A673 (cell line): ENCODE measurements at regions not wholly inside any gene's neighbourhood (a gene's known extent, or its start where the extent isn't known, plus 50 kb on each side); places are given as distances from the start of the nearest gene placed in this dataset.
"Not testable (repeated sequence)": the region's sequence is repeated elsewhere in the genome, so short reads cannot be mapped to it uniquely, and the experiment has no call there.

Experiments used
- BruUV-seq: library from RNA; stranded (reverse); fragments of 400-500 nt; replicated peaks from 2 replicates; lab custom pipeline; 2021; lab: Mats Ljungman, UMichigan
- CTCF ChIA-PET: fragments of 300-600 bp; sonication (Branson Sonifier 250); formaldehyde crosslinking; loops from one replicate; lab custom pipeline; 2022; ENCODE audit warnings: antibody characterized with exemption; lab: Charles Lee
- POLR2A ChIA-PET: fragments of 300-600 bp; sonication (Branson Sonifier 250); formaldehyde crosslinking; loops from one replicate; lab custom pipeline; 2022; ENCODE audit warnings: antibody characterized with exemption; ENCODE audit not compliant: low non-redundant PET; lab: Charles Lee
- DNase-seq: peaks from one replicate; pipeline ENCODE4 v3.0.0-alpha.2; 2015; ENCODE audit warnings: low spot score
- H3K27ac ChIP-seq: fragments of 200-600 bp; sonication (generic); 2 replicates; pipeline ENCODE4 v1.5.1; 2016; ENCODE audit warnings: mixed run types, low read depth, mild to moderate bottlenecking, mixed read lengths, antibody characterized with exemption, low read length; ENCODE audit not compliant: poor library complexity, severe bottlenecking
- H3K27me3 ChIP-seq: fragments of 200-600 bp; sonication (generic); replicated peaks from 2 replicates; pipeline ENCODE4 v1.6.1; 2017; ENCODE audit warnings: mixed run types, low read depth, mild to moderate bottlenecking, mixed read lengths, antibody characterized with exemption, low read length; ENCODE audit not compliant: insufficient read depth, poor library complexity
- H3K36me3 ChIP-seq: fragments of 200-600 bp; sonication (generic); 2 replicates; pipeline ENCODE4 v1.6.1; 2016; ENCODE audit warnings: mixed run types, mild to moderate bottlenecking, mixed read lengths, antibody characterized with exemption, low read length; ENCODE audit not compliant: insufficient read depth, poor library complexity, severe bottlenecking
- H3K4me1 ChIP-seq: fragments of 200-600 bp; sonication (generic); 2 replicates; pipeline ENCODE4 v1.6.1; 2017; ENCODE audit warnings: mixed run types, mild to moderate bottlenecking, mixed read lengths, antibody characterized with exemption, low read length; ENCODE audit not compliant: insufficient read depth, poor library complexity, severe bottlenecking
- H3K4me3 ChIP-seq: fragments of 200-600 bp; sonication (generic); 2 replicates; pipeline ENCODE4 v1.5.1; 2016; ENCODE audit warnings: low read depth, mixed run types, mild to moderate bottlenecking, mixed read lengths, low read length; ENCODE audit not compliant: poor library complexity, severe bottlenecking
- H3K9me3 ChIP-seq: fragments of 200-600 bp; sonication (generic); 2 replicates; pipeline ENCODE4 v1.6.1; 2016; ENCODE audit warnings: mixed run types, low read depth, mild to moderate bottlenecking, mixed read lengths, antibody characterized with exemption, low read length; ENCODE audit not compliant: poor library complexity, severe bottlenecking
- CTCF ChIP-seq: fragments of 300-800, 200-600 bp; sonication (generic); conservative IDR thresholded peaks from 2 replicates; pipeline ENCODE4 v1.5.1; 2017; ENCODE audit warnings: low read depth, mild to moderate bottlenecking, antibody characterized with exemption, low read length, moderate library complexity, mixed read lengths
- EZH2 ChIP-seq: fragments of 200-600 bp; sonication (generic); IDR thresholded peaks from 2 replicates; pipeline ENCODE4 v1.6.1; 2017; ENCODE audit warnings: borderline replicate concordance, low read depth, mild to moderate bottlenecking, mixed read lengths, antibody characterized with exemption, low read length; ENCODE audit not compliant: poor library complexity, severe bottlenecking
- intact Hi-C: fragments of 100-400 bp; cut with micrococcal nuclease; formaldehyde crosslinking; loops from one replicate; pipeline ENCODE4 v1.10.0; 2022; ENCODE audit not compliant: unreplicated experiment

- intact Hi-C loops, result no loop called here
- ChIA-PET POLR2A (no interaction called here), CTCF (no interaction called here)
- no TSS peak for BruUV-seq
- no peak for DNase-seq
- Histone ChIP-seq H3K27me3 (no peaks in the 10 kb centered on the region), H3K9me3 (no peaks in the 10 kb centered on the region), H3K27ac (no peak overlapping the region), H3K4me1 (no peaks in the 10 kb centered on the region), H3K4me3 (no peak overlapping the region), H3K36me3 (no peaks in the 10 kb centered on the region)
- TF ChIP-seq EZH2 (no peak), CTCF (no peak)
Observed at GRCh38 chr6:81962198-81962597, 209.7 kb upstream of the TENT5A start.

GRCh38 chr6:81950877-81951276 lies 198.4 kb upstream of the TENT5A start:
- H3K9me3 ChIP-seq, result no peaks in the 10 kb centered on the region
- ChIA-PET POLR2A (no interaction called here), CTCF (no interaction called here)
- H3K27me3 ChIP-seq, result no peaks in the 10 kb centered on the region
- H3K4me1 ChIP-seq, result no peaks in the 10 kb centered on the region
- BruUV-seq, result no TSS peak
- intact Hi-C loops, result no loop called here
- H3K27ac ChIP-seq, result no peak overlapping the region
- no peak for DNase-seq
- H3K36me3 ChIP-seq, result no peaks in the 10 kb centered on the region
- no peak overlapping the region for H3K4me3 ChIP-seq
- TF ChIP-seq EZH2 (no peak), CTCF (no peak)

DNA sequence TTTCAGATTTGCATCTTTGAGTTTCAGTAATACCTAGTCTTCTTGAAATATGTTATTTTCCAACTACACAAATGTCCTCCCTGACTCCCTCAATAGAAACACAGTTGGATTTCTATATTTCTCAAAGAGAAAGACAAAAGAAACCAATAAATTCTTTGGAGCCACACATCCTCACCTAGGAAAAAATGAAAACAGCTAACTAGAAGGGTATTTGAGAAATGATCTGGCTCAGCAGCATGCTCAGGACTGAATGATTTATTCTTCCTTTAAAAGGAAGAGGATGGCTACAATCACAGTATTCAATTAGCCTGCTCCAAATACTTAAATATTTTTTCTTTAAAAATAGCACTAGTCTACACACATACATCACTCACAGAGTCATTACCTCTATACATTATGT lies 196.4 kb upstream of the TENT5A start:
- Histone ChIP-seq H3K4me3 (no peak overlapping the region), H3K27ac (no peak overlapping the region), H3K4me1 (no peaks in the 10 kb centered on the region), H3K9me3 (no peaks in the 10 kb centered on the region), H3K27me3 (no peaks in the 10 kb centered on the region), H3K36me3 (no peaks in the 10 kb centered on the region)
- DNase-seq, result no peak
- ChIA-PET POLR2A (no interaction called here), CTCF (no interaction called here)
- intact Hi-C loops, result no loop called here
- no peak for TF ChIP-seq CTCF
- TF ChIP-seq EZH2, result no peak
- BruUV-seq, result no TSS peak

DNA sequence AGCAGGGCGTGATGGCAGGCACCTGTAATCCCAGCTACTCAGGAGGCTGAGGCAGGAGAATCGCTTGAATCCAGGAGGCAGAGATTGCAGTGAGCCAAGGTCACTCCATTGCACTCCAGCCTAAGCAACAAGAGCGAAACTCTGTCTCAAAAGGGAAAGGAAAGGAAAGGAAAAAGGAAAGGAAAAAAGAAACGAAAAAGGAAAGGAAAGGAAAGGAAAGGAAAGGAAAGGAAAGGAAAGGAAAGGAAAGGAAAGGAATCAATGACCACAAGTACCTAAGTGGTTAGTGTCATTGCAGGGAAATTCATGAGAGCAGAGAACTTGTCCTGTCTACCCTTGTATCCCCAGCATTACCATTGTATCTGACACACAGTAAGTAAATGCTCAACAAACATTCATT lies 195.7 kb upstream of the TENT5A start:
- H3K9me3 ChIP-seq, H3K36me3 ChIP-seq, H3K27ac ChIP-seq, CTCF ChIA-PET, DNase-seq, POLR2A ChIA-PET, H3K4me3 ChIP-seq, H3K4me1 ChIP-seq, BruUV-seq, intact Hi-C loops, H3K27me3 ChIP-seq: not testable (repeated sequence)
